Epidermal melanocyte (primary cell): ENCODE measurements at regions not wholly inside any gene's neighbourhood (a gene's known extent, or its start where the extent isn't known, plus 50 kb on each side); places are given as distances from the start of the nearest gene placed in this dataset.
"Not testable (repeated sequence)": the region's sequence is repeated elsewhere in the genome, so short reads cannot be mapped to it uniquely, and the experiment has no call there.

Experiments used
- DNase-seq: peaks from one replicate; pipeline ENCODE4 v3.0.0; 2011; ENCODE audit warnings: low spot score; ENCODE audit not compliant: insufficient read length

DNA sequence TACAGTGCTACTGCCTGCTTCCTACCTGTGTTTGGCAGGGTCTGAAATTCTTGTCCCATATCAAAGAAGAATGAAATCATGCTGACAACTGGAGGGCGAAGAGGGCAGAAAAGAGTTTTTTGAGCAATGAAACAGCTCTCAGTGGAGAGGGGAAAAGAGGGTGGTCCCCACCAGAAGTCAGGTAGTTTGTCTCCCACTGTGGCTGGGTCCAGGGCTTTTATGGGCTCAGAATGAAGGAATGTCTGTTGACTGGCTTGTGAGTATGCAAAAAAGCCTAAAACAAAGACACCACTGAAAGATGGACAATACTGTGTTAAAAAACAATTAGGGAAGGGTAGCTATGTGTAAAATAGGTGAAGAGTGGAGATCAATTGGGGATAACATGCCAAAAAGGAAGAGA is 115.0 kb downstream of the ADAM29 start:
- no peak for DNase-seq

DNA sequence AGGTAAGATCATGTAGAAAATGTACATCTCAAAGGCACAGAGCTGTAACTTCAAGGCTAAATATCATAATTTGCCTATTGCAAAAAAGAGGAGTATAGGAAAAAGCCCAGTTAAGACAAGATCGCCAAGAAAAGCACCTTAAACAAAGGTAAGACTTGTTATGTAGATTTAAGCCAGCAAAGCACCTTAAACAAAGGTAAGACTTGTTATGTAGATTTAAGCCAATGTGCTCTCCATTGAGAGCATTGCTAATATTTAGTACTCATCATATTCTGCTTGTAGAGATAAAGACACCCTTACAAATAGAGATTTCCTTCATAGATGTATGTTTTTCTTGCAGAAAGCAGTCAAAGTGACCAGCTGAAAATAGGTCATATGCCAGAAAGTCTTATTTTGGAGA is 115.8 kb downstream of the ADAM29 start:
- no peak for DNase-seq

DNA sequence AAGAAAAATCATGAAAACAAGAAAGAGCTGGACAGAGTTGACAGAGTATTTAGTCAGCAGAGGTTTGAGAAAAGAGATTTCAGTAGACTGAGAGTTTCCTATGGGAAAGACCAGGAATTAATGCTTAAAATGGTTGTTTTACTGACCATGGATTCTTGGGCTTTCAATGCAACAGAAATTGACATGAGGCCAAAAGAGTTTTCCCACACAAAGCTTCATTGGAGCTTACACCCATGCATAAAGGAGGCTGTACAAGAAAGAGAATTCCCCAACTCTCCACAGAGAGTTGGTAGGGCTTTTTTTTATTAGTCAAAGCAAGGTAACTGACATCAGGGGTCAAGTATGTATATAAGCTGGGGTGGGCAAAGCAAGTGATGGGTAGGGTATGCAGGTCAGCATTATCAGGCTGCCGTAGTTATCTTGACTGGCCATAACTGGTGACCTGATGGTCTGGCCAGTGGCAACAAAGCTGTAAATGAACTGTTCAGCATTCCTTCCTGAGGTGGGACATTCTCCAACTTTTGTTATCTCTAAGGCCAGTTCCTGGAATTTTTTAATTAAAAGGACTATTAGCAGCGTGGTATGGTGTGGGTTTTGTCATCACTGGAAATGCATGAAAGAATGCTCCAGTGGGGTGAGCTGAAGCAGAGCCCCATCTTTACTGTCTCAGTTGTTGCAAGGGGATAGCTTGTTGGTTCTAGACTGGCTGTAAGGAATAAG is 117.0 kb downstream of the ADAM29 start:
- DNase-seq = no peak

DNA sequence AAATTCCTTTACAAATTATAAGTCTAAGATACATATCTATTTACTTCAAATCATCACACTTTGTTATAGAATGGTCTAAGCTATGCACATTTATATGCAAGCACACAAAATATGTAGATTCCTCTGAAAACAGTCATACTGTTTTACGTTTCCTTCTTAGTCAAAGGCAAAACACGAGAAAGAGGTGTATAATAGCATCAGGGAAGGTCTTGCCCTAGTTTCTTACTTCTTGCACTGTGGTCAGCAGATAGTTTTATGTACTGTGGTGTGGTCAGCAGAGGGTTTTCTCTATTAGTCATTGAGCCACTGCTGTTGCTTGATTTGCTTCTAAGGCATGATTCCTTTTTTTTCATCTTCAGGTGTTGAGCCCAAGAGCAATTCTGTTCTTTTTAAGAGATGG is 117.7 kb downstream of the ADAM29 start:
- no peak for DNase-seq

DNA sequence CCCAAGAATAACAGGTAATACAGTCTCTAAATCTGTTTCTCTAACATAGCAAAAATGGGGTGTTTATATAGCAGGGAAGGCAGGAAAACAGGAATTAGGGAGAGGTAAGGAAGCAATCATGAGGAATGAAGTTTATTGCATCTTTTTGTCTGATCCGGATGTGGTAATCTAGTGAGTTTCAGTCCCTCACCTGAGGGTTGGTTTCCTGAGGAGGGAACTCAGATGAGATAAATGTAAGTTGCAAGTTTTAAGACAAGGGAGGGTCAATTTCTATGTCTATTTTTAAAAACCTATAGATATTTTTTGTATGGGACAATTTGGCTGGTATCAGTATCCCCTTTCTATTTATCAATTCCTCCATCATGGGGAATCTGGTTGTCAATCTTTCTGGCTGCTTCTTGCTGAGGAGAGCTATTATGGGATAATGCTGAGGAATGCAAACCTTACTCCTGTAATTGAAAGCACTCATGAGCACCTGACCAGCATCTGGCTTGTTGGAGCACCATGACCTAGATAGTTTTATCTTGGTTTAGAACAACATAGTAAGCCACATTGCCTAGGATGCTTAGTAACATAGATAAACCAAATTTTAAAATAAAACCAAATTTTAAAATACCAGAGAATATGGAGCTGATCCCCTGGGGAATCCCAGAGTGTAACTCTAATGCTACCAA is 130.1 kb downstream of the ADAM29 start:
- no peak for DNase-seq

DNA sequence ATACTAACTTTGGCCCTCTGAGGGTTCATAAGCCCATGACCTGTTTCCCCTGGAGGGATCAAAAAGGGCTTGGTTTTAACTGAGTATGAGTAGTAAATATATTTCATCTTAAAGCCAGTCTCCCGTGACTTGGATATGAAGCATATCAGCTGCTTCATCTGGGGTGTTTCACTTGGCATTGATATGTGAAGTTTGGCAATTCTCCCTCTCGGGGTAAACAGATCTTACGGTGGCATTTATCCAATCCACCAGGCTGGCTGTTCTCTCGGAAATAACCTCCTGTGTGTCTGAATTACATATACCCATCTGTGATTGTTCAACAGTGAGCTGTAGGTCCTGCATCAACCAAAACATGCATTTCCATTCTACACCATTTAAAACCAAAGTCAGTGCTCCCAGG is 130.7 kb downstream of the ADAM29 start:
- DNase-seq = no peak

DNA sequence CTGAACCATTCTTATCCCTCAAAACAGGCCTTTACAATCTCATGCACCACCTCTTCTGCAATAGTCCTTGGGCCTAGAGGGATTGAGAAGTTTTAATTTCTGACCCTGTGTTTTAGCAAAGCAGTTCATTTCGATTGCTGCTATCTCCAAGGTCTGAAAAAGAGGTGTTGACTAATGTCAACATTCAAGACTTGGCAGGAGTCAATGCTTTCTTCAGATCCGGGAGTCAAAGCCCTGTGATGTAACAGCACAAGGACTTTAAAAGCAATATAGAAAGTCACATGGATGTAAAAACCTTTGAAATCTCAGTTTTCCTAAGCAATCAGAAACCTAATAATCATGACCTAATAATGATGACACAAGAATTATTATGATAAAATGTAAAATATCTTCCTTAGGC is 133.8 kb downstream of the ADAM29 start:
- no peak for DNase-seq

DNA sequence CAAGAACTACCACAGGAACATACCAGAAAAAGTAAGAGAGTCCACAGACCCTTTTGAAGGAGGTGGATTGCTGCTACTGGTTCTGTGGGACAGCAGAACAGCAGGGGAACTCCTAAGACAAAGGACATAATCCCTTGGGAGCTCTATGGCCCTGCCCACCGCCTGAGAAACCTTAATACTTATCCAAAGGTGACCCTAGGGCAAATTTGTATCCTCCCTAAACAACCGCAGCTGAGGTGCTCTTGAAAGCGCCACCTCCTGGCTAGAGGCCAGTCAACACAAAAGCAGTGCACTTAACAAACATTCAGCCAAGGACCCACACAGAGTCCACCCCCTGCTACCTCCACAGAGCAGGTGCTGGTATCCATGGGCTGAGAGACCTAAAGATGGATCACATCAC is 136.8 kb downstream of the ADAM29 start:
- DNase-seq = no peak

DNA sequence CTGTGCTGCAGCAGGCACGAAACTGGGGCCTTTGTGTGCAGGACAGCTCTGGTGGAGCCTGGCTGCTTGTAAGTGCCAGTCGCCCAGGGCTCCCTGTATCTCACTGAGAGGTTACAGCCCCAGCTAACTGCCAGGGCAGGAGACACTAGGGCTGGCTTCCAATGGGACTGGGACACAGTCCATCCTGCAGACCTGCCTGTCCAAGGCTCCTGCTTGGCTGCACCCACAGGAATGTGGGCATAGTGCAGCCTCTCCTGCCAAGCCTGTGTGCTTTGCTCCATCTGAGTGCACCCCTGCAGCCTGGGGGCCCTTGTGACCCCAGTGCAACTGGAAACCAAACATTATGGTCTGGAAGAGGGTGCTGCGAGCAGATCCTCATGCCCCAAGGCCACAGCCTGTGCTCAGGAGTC is 144.0 kb downstream of the ADAM29 start:
- no peak for DNase-seq

DNA sequence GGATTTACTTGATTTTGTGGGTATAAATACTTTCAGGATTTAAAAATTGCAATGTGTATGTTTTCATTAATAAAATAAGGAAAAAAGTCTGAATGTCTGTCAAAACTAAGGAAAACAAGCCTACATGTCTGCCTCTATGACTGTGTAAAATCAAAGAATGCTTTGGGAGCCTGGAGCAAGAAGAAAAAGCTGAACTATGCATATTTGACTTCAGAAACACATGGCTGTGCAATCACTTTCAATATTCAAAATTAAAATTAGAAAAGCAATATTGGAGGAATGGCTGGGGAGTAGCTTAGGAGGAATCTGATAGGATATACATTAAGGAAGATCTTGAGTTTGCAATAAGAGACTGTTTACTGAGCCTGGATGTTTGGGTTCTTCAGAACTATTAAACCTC is 147.1 kb downstream of the ADAM29 start:
- DNase-seq = no peak

DNA sequence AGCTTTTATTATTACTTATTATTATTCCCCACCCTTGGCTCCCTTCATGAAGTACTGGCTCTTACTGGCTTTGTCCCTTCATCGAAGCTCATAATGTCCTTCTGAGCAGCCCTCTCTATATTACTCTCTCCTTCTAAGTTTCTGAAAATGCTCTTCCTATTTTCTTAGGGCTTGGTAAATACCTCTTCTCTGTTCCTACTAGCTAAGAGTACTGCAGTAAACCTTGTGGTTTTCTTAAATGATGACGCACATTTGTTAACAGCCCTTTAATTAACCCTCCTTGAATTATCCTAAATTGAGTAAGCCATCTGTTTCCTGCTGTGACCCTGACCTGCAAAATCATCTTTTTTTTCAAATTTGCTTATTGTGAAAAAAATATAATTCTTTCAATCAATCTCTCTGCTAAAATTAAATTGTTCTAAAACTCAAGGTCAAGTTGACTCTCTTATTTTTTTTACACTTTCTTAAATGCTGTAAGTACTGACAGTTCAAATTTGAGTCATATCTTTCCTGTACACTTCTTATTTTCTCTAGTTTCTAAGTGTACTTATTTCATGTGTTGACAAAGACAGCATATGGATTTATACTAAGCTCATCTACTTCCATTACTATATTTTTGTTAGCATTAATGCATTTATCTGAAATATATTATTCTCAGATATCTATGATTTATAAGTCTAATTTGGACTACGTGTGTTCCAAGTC is 148.9 kb downstream of the ADAM29 start:
- no peak for DNase-seq

DNA sequence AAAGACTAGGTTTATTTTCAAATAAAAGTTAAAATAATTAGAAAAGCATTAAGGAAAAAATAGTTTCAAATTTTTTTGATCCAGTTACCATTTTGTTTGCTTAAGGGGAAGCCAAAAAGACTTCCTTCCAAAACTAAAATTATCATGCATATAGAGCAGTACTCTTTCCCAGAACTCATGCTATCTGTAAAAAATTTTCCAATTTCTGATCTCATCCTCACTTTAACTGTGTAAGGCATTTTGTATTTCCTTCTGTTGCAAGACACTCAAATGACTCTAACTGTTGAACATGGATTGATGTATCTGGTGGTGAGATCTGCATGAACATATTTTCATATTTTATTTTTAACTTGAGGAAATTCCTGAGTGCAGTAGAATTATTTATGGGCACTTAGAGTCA is 150.1 kb downstream of the ADAM29 start:
- DNase-seq = no peak

DNA sequence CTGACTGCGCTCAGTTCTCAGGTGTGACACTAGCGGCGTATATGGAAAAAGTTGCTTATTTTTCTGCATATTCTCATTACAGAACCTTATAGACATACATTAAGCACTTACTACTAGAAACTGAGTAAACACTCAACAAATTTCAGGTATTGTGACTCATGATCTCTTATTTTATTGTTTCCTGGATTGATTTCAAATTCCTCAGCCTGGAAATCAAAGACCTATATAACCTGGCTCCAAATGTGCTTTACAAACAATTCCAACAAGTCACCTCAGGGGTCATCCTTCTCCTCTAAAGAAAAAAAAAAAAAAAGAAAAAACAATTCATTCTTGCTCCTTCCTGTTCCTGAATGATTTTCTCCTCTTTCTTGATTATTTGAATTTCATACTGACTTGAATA is 152.3 kb downstream of the ADAM29 start:
- DNase-seq = no peak

DNA sequence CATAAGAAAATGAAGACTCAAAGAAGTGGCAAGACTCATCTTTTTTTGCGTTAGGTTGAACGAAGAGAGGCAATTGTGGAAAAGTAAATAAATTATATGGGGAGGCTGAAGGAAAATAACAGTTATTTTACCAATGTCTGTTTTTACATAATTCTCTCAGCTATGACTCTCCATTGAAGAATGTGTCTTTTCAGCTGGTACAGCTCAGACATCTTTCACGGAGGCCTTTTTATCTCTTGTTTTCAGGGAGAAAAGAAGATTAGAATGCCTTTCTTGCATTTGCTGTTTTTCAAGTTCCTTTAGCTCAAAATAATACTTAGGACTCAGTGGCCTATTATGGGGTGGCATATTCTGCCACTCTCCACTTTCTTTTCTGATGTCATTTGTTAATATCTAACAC is 153.0 kb downstream of the ADAM29 start:
- DNase-seq = no peak

DNA sequence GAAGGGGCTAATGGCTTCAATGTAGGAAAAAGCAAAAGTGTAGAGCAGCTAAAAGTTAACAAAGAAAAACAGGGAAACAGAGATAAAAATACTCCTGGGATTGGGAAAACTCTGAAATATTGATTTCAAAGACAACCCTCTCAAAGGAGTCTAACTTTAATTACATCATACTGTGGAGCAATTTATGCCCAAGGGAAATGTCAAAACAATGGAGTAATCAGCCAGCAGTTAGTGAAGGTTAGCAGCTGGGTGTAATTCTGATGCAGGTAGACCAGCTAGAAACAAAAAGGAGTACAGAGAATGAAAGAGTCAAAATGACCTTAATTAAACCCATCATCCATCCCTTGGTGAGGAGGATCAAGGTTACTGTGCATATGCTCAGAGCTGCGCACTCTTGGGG is 169.0 kb downstream of the ADAM29 start:
- no peak for DNase-seq

DNA sequence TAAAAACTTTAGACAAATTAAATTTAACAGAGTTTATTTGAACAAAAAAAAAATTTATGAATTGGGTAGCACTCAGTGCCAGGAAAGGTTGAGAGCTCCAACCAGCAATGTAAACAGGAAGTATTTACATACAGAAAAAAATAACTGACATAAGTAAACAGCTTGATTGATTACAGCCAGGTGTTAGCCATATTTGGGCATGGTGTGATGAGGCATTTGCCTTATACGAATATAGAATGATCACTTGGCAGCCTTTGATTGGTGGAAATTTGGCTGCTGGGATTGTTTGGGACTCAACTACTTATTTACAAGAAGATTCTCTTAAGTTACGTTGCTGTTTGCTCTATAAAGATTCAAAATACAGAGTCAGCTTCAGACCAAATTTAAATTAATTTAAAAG is 172.0 kb downstream of the ADAM29 start:
- DNase-seq = no peak

DNA sequence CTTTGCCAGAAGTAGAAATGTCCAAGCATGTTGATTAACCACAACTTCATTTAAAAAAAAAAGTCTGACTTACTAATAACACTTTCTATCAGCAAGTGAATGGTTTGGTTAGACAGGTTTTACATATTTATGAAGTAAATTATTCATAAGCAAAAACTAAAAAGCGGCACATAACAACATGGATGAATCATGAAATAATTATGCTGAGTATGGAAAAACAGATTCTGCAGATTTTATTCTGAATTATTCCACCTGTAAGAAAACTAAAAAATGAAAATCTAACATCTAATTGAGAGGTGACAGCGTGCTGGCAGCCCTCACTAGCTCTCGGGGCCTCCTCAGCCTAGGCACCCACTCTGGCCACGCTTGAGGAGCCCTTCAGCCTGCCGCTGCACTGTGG is 173.5 kb downstream of the ADAM29 start:
- no peak for DNase-seq

DNA sequence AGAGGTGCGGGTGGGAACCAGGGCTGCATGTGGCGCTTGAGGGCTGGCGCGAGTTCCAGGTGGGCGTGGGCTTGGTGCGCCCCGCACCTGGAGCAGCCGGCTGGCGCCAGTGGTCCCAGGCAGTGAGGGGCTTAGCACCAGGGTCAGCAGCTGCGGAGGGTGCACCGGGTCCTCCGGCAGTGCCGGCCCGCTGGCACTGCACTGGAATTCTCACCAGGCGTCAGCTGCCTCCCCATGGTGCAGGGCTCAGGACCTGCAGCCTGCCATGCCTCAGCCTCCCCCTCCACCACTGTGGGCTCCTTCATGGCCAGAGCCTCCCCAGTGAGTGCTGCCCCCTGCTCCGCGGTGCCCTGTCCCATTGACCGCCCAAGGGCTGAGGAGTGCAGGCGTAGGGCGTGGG is 174.0 kb downstream of the ADAM29 start:
- DNase-seq = no peak

DNA sequence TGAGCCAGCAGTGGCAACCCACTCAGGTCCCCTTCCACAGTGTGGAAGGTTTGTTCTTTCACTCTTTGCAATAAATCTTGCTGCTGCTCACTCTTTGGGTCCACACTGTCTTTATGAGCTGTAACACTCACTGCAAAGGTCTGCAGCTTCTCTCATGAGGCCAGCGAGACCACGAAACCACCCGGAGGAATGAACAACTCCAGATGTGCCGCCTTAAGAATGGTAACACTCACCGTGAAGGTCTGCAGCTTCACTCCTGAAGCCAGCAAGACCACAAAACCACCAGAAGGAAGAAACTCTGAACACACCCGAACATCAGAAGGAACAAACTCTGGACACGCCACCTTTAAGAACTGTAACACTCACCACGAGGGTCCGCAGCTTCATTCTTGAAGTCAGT is 174.9 kb downstream of the ADAM29 start:
- not testable (repeated sequence) for DNase-seq

DNA sequence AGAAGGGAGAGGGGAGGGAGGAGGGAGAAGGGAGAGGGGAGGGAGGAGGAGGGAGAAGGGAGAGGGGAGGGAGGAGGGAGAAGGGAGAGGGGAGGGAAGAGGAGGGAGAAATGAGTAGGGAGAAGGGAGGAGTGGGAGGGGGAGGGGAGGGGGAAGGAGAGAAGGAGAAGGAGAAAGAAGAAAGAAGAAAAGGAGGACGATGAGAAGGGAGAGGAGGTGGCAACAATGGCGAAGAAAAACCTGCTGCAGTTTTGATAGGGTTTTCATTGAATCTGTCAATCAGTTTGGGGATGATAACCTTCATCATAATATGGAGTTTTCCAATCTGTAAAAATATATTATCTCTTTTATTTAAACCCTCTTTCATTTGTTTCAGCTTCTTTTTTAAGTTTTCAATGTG is 185.2 kb downstream of the ADAM29 start:
- no peak for DNase-seq

DNA sequence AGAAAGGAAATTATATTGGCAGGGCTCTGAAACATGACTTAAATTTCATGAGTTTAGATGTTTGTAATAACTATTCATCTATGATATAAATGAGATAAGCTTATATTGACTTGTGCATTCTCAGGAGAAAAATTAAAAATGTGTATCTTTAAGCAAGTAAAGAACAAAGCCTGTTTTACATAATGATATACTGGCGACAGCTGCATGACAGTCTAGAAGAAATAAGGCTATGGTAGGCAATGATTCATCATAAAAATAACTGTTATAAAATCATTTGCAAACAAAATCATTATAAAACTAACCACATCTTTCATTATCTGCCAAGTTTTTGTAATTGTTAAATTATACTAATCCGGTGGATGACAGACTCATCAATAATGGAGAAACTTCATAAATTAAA is 188.1 kb downstream of the ADAM29 start:
- no peak for DNase-seq

DNA sequence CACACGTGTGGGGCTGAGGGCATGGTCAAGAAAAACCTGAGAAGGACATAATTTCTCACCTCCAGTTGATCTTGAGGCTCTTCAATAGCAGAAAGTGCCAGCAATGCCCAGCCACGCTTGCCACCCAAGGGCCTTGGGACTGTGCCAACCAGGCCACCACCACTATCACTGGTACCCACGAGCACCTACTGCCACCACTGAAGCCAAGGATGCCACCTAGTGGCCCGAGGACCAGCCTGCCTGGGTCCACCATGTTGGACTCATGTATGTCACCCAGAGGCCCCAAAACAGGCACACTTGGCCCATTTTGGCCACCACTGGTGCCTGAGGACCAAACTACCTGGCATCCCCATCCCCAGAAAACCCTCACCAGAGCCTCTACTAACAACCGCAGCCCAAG is 191.8 kb downstream of the ADAM29 start:
- DNase-seq = no peak
